Kidney capillary endothelial cell (primary cell): ENCODE measurements at regions not wholly inside any gene's neighbourhood (a gene's known extent, or its start where the extent isn't known, plus 50 kb on each side); places are given as distances from the start of the nearest gene placed in this dataset.

Experiments
- DNase-seq: peaks from one replicate; pipeline ENCODE4 v3.0.0-alpha.2; 2018; ENCODE audit warnings: low spot score

DNA sequence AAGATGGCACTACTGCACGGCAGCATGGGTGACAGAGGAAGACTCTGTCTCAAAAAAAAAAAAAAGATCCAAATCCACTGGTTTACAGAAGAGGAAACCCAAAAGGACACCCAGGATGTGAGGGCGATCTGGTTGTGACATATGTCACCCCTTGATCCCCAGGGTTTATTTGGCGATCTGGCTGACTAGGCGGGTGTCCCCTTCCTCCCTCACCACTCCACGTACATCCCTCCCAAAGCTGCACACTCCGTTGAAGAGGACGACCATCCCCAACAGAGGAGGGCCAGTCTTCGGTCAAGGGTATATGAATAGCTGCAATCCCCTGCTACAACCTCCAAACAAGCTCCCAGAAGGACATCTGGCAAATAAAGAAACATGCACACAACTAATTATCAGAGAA is 111.6 kb downstream of the HTR5A start:
- no peak for DNase-seq

DNA sequence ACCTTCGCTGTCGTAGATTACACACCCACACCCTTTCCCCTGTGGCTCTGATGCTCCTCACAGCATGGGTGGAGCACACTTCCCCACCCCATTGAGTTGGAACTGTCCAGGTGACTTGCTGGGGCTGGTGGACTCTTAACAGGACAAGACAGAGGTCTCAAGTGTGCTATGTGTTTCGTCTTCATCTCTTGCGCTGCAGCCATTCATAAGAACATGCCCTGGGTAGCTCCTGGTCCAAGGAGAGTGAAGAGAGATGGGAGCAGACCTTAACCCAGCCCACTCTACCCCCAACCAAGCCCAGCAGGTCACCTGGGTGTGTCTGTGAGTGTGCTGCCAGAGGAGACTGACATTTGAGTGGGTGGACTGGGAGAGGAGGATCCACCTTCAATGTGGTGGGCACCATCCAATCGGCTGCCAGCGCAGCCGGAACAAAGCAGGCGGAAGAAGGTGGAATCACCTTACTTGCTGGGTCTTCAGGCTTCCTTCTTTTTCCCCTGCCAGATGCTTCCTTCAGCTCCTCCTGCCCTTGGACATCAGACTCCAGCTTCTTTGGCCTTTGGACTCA is 112.4 kb downstream of the HTR5A start:
- DNase-seq, result no peak

DNA sequence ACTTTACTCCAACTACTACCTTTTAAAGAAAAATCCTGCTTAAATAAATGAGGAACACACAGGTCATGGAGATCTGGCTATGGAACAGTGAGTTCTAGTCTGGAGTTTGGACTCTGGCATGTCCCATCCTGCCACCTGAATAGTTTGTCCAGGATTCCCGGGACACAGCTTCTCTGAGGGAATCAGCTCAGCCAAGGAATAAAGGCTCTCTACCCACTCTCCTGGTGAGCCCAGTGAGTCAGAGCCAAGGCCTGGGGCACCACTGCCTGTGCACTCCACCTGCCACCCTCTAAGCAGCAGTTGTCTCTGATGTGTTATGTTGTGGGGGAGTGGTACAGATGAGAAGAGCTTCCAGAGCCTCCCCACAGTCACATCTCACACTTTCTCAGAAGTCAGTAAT is 113.5 kb downstream of the HTR5A start:
- DNase-seq, result no peak

DNA sequence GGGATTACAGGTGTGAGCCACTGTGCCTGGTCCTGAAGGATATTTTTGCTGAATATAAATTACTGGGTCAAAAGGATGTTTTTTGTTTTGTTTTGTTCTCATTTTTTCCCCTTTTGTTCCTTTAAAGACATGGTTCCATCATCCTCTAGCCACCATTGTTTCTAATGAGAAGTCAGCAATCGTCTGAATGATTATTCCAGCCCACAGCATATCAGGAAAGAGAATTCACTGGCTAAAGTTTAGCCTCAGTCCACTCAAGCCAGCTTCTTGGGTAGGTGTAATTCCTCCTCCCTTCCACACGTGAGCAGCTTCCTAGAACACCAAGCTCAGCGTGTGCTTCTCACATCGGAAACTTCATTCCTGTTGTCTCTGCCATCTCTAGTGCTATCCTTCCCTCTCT is 112.8 kb upstream of the INSIG1 start:
- DNase-seq, result no peak

GRCh38 chr7:155187061-155187785 is 110.5 kb upstream of the INSIG1 start:
- DNase-seq, result no peak

GRCh38 chr7:155188357-155188756 is 109.3 kb upstream of the INSIG1 start:
- DNase-seq, result no peak

DNA sequence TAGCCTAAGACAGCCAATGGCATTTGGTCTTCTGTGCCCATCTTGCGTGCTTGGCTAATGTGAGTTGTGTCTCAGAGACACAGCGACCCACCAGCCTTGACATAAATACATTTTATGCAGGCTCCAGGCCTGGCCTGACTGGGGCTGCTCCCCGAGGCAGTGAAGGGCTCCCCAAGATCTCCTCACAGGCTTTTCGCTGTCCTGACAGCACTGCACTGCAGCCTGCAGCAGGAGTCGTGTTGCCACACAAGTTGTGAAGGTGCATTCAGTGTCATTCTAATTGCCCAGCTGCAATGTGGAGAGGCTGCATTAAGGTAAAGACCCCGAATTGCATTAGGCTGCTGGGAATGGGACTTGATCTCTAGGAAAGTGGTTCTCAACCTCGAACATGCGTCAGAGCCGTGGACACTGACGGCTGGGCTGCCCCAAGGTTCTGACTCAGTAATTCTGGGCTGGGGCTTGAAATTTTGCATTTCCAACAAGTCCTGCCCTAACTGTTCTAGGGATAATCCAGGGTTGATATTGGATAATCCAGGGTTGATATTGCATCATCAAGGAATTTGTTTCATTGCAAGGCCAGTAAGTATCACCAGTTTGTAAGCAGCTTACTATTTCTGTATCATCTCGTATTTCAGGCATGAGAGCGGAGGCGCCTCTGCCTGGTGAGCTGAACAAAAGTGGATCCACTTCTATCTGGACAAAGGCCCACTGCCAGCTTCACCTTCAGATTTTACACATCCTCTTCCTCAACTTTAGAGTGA is 108.7 kb upstream of the INSIG1 start:
- no peak for DNase-seq

- no peak for DNase-seq
These were observed 108.1 kb upstream of the INSIG1 start for GRCh38 chr7:155189590-155189989.

- DNase-seq, result peak; percentile 50
These were observed 107.0 kb upstream of the INSIG1 start for GRCh38 chr7:155190688-155191087.

DNA sequence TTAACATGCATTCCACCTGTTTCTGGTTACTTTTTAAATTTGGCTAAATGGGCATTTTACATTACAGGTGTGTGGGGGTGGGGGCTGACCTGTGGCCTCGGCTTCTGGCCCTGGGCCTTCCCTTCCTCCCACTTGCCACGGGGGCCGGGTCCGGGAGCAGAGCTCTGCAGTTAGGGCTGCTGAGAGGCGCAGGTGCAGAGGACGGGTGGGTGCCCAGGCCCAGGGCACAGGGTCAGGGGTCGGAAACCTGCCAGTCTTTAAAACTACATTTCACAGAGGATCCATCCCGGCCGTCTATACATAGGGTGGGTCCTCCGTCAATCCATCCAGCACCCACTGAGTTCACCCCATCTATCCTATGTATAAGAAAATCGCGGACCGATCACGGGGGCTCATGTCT is 106.5 kb upstream of the INSIG1 start:
- no peak for DNase-seq

GRCh38 chr7:155191901-155192478 is 105.7 kb upstream of the INSIG1 start:
- DNase-seq, result no peak

DNA sequence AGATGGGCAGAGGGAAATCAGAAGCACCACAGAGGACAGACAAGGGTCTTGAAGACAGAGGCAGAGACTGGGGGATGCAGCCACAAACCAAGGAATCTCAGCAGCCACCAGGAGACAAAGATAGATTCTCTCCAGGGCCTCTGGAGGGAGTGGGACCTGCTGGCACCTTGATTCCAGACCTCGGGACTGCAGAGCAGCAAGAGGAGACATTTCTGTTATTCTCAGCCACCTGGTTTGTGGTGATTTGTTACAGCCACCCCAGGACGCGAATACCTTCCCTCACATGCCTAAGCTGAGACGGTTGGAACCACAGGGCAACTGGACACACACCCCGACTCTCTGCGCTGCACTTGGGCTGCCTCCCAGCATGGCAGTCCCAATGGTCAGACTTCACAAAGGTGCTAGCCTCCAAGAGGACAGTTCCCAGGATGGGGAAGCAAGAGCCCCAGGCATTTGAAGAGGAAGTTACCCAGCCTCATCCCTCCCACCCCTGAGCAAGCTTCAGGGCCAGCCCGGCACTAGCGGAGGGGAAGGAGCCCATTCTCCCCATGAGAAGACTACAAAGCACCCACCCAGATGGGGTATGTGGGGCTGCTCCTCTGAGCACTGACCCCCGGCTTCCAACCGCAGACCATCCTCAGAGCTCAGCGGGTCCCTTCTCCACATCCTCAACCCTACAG is 104.6 kb upstream of the INSIG1 start:
- DNase-seq, result no peak

- no peak for DNase-seq
These were observed 104.0 kb upstream of the INSIG1 start for GRCh38 chr7:155193716-155194115.

GRCh38 chr7:155194382-155195140 is 103.1 kb upstream of the INSIG1 start:
- no peak for DNase-seq

- DNase-seq, result no peak
These were observed 101.6 kb upstream of the INSIG1 start for GRCh38 chr7:155195939-155196523.

GRCh38 chr7:155198196-155198892 is 99.3 kb upstream of the INSIG1 start:
- DNase-seq, result no peak

- no peak for DNase-seq
These were observed 98.5 kb upstream of the INSIG1 start for GRCh38 chr7:155198901-155199845.

GRCh38 chr7:155201325-155202087 is 96.2 kb upstream of the INSIG1 start:
- DNase-seq, result no peak
